LNCAP (cell line): ENCODE measurements at regions not wholly inside any gene's neighbourhood (a gene's known extent, or its start where the extent isn't known, plus 50 kb on each side); places are given as distances from the start of the nearest gene placed in this dataset.

Source experiments
- TF ChIP-seq, protein P1 (sequence below): fragments of 450-650 bp; IDR thresholded peaks from 2 replicates; pipeline ENCODE4 v1.5.1; 2017; ENCODE audit warnings: mild to moderate bottlenecking

DNA sequence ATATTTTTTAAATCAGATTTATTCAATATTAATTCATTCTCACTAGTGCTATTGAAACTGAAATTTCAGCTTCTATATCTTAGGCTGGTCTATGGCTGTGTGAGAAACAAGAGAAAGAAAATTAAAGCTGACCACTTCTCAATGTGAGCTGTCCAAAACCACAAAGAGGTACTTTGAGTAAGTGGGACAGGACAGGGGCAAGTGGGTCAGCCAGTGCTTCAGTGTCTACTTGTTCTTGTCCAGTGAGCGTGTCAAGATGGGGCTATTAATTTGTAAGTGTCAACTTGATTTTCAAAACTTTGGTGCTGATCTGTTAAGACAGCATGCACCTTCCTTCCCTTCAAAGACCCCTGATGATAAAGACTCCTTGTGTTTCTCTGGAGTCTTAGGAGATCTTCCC lies 533.9 kb downstream of the PLPP3 start:
- TF ChIP-seq, protein P1, sequence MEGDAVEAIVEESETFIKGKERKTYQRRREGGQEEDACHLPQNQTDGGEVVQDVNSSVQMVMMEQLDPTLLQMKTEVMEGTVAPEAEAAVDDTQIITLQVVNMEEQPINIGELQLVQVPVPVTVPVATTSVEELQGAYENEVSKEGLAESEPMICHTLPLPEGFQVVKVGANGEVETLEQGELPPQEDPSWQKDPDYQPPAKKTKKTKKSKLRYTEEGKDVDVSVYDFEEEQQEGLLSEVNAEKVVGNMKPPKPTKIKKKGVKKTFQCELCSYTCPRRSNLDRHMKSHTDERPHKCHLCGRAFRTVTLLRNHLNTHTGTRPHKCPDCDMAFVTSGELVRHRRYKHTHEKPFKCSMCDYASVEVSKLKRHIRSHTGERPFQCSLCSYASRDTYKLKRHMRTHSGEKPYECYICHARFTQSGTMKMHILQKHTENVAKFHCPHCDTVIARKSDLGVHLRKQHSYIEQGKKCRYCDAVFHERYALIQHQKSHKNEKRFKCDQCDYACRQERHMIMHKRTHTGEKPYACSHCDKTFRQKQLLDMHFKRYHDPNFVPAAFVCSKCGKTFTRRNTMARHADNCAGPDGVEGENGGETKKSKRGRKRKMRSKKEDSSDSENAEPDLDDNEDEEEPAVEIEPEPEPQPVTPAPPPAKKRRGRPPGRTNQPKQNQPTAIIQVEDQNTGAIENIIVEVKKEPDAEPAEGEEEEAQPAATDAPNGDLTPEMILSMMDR: no peak

- TF ChIP-seq, protein P1: no peak
Observed at GRCh38 chr1:56045062-56045461, 534.3 kb downstream of the PLPP3 start.

DNA sequence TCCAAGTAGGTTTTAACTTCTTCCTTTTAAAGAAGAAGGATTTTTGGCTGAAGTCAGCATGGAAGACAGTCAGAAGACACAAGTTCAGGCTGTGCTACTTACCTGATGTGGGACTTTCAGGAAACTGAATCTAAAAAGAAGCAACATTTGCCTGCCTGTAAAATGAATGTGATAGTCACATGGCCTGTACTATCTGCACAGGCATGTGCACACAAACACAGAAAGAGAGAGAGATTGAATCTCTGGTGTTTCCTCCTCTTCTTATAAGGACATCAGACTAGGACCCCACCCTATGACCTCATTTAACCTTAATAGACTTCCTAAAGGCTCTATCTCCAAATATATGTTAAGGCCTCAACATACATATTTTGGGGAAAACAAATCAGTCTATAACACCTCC lies 542.9 kb downstream of the PLPP3 start:
- TF ChIP-seq, protein P1: no peak

GRCh38 chr1:56034847-56035481 lies 544.4 kb downstream of the PLPP3 start:
- TF ChIP-seq, protein P1: no peak

DNA sequence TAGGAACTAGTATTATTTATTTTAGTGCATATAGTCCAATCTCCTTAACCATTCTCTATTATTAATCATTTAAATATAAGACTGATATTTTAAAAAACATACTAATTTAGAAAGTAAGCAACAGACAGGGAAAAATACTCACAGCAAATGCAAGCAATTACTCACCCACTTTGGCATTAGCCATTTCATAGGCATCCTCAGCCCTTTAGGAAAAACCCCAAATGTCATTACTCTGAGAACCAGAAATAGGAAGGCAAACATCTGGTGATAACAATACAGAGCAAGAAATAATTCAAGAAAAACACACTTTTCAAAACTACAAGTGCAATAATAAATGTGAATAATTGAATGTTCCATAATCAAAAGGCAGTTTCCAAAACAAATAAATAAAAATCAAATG lies 545.1 kb downstream of the PLPP3 start:
- TF ChIP-seq, protein P1: no peak

DNA sequence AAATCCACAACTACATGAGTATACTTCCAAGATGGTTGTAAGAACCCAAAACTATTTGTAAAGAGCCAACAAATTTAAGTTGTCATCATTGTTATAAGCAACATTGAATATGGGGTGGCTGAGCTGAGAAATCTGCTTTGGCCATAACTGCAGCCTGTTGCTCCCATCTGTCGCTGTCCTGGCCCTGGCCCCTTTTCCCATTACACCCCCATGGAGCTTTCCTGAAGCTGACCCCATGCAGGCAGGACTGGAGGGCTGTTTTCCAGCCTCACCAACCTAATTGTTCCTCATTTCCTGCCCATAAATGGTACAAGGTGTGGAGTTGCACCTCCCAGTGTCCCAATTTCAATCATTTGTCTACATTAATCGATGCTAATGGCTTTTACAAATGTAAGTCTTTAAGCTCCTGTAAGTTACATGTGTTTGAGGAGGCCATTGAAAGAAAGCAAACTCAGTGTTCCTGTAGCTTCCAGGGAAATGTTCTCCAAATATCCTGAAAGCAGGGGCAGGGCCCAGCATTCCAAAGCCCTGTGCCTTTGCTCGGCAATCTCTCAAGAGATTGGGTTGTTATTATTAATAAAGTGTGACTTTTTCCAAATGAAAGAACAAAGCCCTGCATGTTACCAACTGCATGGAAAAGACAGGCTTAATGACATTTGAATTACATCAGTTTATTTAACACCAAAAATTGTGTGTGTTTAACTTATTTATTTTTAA lies 545.9 kb downstream of the PLPP3 start:
- TF ChIP-seq, protein P1: no peak

- TF ChIP-seq, protein P1: no peak
Observed at GRCh38 chr1:56032096-56032676, 547.2 kb downstream of the PLPP3 start.
